Mesendoderm (in vitro differentiated cells): ENCODE measurements at regions not wholly inside any gene's neighbourhood (a gene's known extent, or its start where the extent isn't known, plus 50 kb on each side); places are given as distances from the start of the nearest gene placed in this dataset.

Experiments
- DNase-seq: peaks from one replicate; pipeline ENCODE4 v3.0.0; 2013
- H2AK5ac ChIP-seq: 2 replicates; pipeline ENCODE4 v1.6.1; 2013; ENCODE audit warnings: low read length, inconsistent platforms
- H2BK120ac ChIP-seq: 2 replicates; pipeline ENCODE4 v1.6.1; 2013; ENCODE audit warnings: low read depth, mild to moderate bottlenecking, low read length, moderate library complexity, mixed read lengths
- H2BK15ac ChIP-seq: replicated peaks from 2 replicates; pipeline ENCODE4 v1.6.1; 2013; ENCODE audit warnings: low read depth, mild to moderate bottlenecking, moderate library complexity
- H2BK5ac ChIP-seq: 2 replicates; pipeline ENCODE4 v1.6.1; 2013; ENCODE audit warnings: low read length, inconsistent platforms
- H3K18ac ChIP-seq: 2 replicates; pipeline ENCODE4 v1.6.1; 2013; ENCODE audit warnings: mild to moderate bottlenecking, low read length, mixed read lengths
- H3K23ac ChIP-seq: one replicate; pipeline ENCODE4 v1.6.1; 2013; ENCODE audit warnings: low read length
- H3K27ac ChIP-seq: 2 replicates; pipeline ENCODE4 v1.5.1; 2013; ENCODE audit warnings: low read depth, mild to moderate bottlenecking, inconsistent platforms, low read length, moderate library complexity
- H3K27me3 ChIP-seq: 2 replicates; pipeline ENCODE4 v1.6.1; 2013; ENCODE audit warnings: low read length, control low read depth, mild to moderate bottlenecking, inconsistent platforms; ENCODE audit not compliant: insufficient read depth, poor library complexity
- H3K36me3 ChIP-seq: 2 replicates; pipeline ENCODE4 v1.6.1; 2013; ENCODE audit warnings: low read length, inconsistent platforms; ENCODE audit not compliant: control insufficient read depth, insufficient read depth
- H3K4ac ChIP-seq: one replicate; pipeline ENCODE4 v1.6.1; 2013; ENCODE audit warnings: low read depth, mild to moderate bottlenecking, low read length, moderate library complexity
- H3K4me1 ChIP-seq: 2 replicates; pipeline ENCODE4 v1.6.1; 2013; ENCODE audit warnings: low read depth, low read length, inconsistent platforms; ENCODE audit not compliant: control insufficient read depth
- H3K4me2 ChIP-seq: 2 replicates; pipeline ENCODE4 v1.6.1; 2013; ENCODE audit warnings: low read length
- H3K4me3 ChIP-seq: 2 replicates; pipeline ENCODE4 v1.5.1; 2013; ENCODE audit warnings: mild to moderate bottlenecking, low read length
- H3K56ac ChIP-seq: one replicate; pipeline ENCODE4 v1.6.1; 2013; ENCODE audit warnings: low read length
- H3K79me1 ChIP-seq: 2 replicates; pipeline ENCODE4 v1.6.1; 2013; ENCODE audit warnings: low read length, inconsistent platforms
- H3K79me2 ChIP-seq: 2 replicates; pipeline ENCODE4 v1.6.1; 2013; ENCODE audit warnings: mild to moderate bottlenecking, low read length; ENCODE audit not compliant: control insufficient read depth, insufficient read depth
- H3K9ac ChIP-seq: 2 replicates; pipeline ENCODE4 v1.6.1; 2013; ENCODE audit warnings: low read length, inconsistent platforms
- H4K5ac ChIP-seq: one replicate; pipeline ENCODE4 v1.6.1; 2013; ENCODE audit warnings: low read length
- H4K8ac ChIP-seq: one replicate; pipeline ENCODE4 v1.6.1; 2013; ENCODE audit warnings: low read depth, mild to moderate bottlenecking, control low read depth, low read length, moderate library complexity
- WGBS: extraction: QIAGEN DNeasy Blood & Tissue Kit; methylation state at CpG from one replicate; pipeline ENCODE4 v1.1.7; 2013; ENCODE audit warnings: low lambda C conversion rate, missing lambda C conversion rate; ENCODE audit not compliant: insufficient coverage; ENCODE audit errors: extremely low coverage; 5-methylcytosine and 5-hydroxymethylcytosine counted together

DNA sequence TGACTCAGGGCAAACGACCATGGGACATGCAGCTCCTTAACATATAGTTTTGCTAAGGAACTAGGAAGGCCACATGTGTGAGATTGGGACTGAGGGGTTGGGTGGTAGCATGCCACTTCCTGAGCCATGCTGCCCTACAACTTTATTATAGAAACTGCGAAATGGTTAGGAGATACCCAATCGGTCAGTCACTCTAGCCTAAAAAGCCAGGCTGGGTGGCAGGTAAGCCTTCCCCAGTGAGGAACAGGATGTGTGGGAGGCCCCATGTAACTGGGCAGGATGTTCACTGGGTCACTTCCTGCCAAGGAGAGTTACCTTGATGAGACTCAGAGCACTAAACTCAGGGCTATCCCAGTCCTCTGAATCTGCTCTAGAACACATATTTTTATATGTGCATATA lies 123.5 kb downstream of the MAP3K7 start:
- Histone ChIP-seq H3K36me3 (no peaks in the 10 kb centered on the region), H3K9ac (no peak overlapping the region), H3K4me2 (no peak overlapping the region), H2AK5ac (no peak overlapping the region), H3K27ac (no peak overlapping the region), H3K56ac (no peak overlapping the region), H3K4me1 (no peaks in the 10 kb centered on the region), H4K5ac (no peak overlapping the region), H3K4me3 (no peak overlapping the region), H3K79me2 (no peaks in the 10 kb centered on the region), H3K18ac (no peak overlapping the region), H2BK5ac (no peak overlapping the region), H3K27me3 (no peaks in the 10 kb centered on the region), H2BK15ac (no peak overlapping the region), H2BK120ac (no peak overlapping the region), H3K4ac (no peak overlapping the region), H3K23ac (no peak overlapping the region), H4K8ac (no peak overlapping the region), H3K79me1 (no peaks in the 10 kb centered on the region)
- no CpG with 5 or more reads among the region's 3 CpGs for WGBS
- DNase-seq = no peak

DNA sequence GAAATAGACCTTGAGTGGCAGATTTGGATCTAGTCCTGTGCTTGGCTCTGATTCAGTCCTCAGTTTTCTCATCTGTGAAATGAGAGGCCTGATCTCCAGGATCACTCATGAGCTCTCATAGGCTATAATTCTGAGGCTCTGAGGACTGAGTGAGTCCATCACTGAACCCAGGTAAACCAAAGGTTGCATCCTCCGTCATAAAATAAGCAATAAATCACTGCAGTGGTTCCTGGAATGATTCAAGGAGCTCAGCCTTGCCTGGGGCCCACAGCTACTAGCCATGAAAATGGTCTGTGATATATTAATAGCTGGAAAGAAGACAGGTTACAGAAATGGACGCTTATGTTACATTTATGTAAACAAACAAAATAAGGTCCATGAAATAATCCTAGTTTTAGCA lies 124.8 kb downstream of the MAP3K7 start:
- Histone ChIP-seq H3K56ac (no peak overlapping the region), H2BK5ac (no peak overlapping the region), H2AK5ac (no peak overlapping the region), H4K8ac (no peak overlapping the region), H3K4ac (no peak overlapping the region), H3K79me1 (no peaks in the 10 kb centered on the region), H3K23ac (no peak overlapping the region), H3K36me3 (no peaks in the 10 kb centered on the region), H3K4me2 (no peak overlapping the region), H3K4me3 (no peak overlapping the region), H3K27me3 (no peaks in the 10 kb centered on the region), H2BK120ac (no peak overlapping the region), H3K18ac (no peak overlapping the region), H3K79me2 (no peaks in the 10 kb centered on the region), H3K4me1 (no peaks in the 10 kb centered on the region), H3K9ac (no peak overlapping the region), H2BK15ac (no peak overlapping the region), H4K5ac (no peak overlapping the region), H3K27ac (no peak overlapping the region)
- no peak for DNase-seq
- no CpG with 5 or more reads among the region's 2 CpGs for WGBS

- no peak overlapping the region for H3K27ac ChIP-seq
- H3K9ac ChIP-seq = no peak overlapping the region
- no CpG with 5 or more reads among the region's 3 CpGs for WGBS
- no peak overlapping the region for H3K4me3 ChIP-seq
- no peaks in the 10 kb centered on the region for H3K79me1 ChIP-seq
- no peaks in the 10 kb centered on the region for H3K27me3 ChIP-seq
- H3K79me2 ChIP-seq = no peaks in the 10 kb centered on the region
- H3K23ac ChIP-seq = no peak overlapping the region
- no peak overlapping the region for H3K18ac ChIP-seq
- no peak overlapping the region for H2BK120ac ChIP-seq
- DNase-seq = no peak
- no peak overlapping the region for H3K4me2 ChIP-seq
- no peak overlapping the region for H3K56ac ChIP-seq
- no peak overlapping the region for H2AK5ac ChIP-seq
- H2BK5ac ChIP-seq = no peak overlapping the region
- no peak overlapping the region for H3K4ac ChIP-seq
- H4K8ac ChIP-seq = no peak overlapping the region
- no peaks in the 10 kb centered on the region for H3K4me1 ChIP-seq
- H2BK15ac ChIP-seq = no peak overlapping the region
- H3K36me3 ChIP-seq = no peaks in the 10 kb centered on the region
- no peak overlapping the region for H4K5ac ChIP-seq
Measured at GRCh38 chr6:90461383-90461782, 125.5 kb downstream of the MAP3K7 start.

DNA sequence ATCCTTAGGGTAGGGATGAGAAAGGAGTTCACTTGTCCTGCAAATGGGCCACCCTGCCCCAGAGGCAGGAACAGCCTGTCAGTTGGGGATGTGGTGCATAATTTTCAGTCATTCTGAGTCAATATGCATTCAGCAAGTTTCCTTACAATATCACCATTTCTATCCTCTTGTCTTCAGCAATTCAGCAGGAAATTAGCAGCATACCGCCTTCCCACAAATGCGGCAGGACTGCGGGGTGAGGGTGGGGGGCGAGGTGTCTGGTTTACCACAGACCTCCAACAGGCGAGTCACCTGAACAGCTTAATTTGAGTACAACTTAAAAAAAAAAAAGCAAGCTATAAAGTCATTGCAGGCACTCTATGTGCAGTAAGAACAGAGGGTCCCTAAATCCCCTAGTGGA lies 126.8 kb downstream of the MAP3K7 start:
- H3K27ac ChIP-seq = no peak overlapping the region
- no peak overlapping the region for H2BK15ac ChIP-seq
- H3K4me3 ChIP-seq = no peak overlapping the region
- no peak for DNase-seq
- H4K5ac ChIP-seq = no peak overlapping the region
- H3K23ac ChIP-seq = no peak overlapping the region
- no peak overlapping the region for H3K4ac ChIP-seq
- no peak overlapping the region for H2BK5ac ChIP-seq
- H3K79me1 ChIP-seq = no peaks in the 10 kb centered on the region
- no peak overlapping the region for H3K4me2 ChIP-seq
- WGBS = no CpG with 5 or more reads among the region's 5 CpGs
- no peaks in the 10 kb centered on the region for H3K27me3 ChIP-seq
- H2BK120ac ChIP-seq = no peak overlapping the region
- no peak overlapping the region for H2AK5ac ChIP-seq
- no peak overlapping the region for H3K56ac ChIP-seq
- H4K8ac ChIP-seq = no peak overlapping the region
- no peaks in the 10 kb centered on the region for H3K79me2 ChIP-seq
- H3K9ac ChIP-seq = no peak overlapping the region
- no peaks in the 10 kb centered on the region for H3K4me1 ChIP-seq
- no peak overlapping the region for H3K18ac ChIP-seq
- H3K36me3 ChIP-seq = no peaks in the 10 kb centered on the region

- Histone ChIP-seq H3K36me3 (no peaks in the 10 kb centered on the region), H3K4me1 (no peaks in the 10 kb centered on the region), H3K27ac (no peak overlapping the region), H3K18ac (no peak overlapping the region), H2BK120ac (no peak overlapping the region), H2AK5ac (no peak overlapping the region), H4K8ac (no peak overlapping the region), H4K5ac (no peak overlapping the region), H3K23ac (no peak overlapping the region), H3K9ac (no peak overlapping the region), H3K56ac (no peak overlapping the region), H3K4me2 (no peak overlapping the region), H3K4me3 (no peak overlapping the region), H3K79me1 (no peaks in the 10 kb centered on the region), H2BK15ac (no peak overlapping the region), H3K27me3 (no peaks in the 10 kb centered on the region), H2BK5ac (no peak overlapping the region), H3K79me2 (no peaks in the 10 kb centered on the region), H3K4ac (no peak overlapping the region)
- WGBS = no CpG with 5 or more reads among the region's 4 CpGs
- DNase-seq = no peak
Measured at GRCh38 chr6:90459225-90459758, 127.6 kb downstream of the MAP3K7 start.
